Heart left ventricle (tissue), 16 donors: ENCODE measurements at regions not wholly inside any gene's neighbourhood (a gene's known extent, or its start where the extent isn't known, plus 50 kb on each side); places are given as distances from the start of the nearest gene placed in this dataset.

Source experiments
- ATAC-seq, 4 donors: fragments of 200-7000 bp; cut with Tn5 transposase; one replicate each; pipeline ENCODE4 v1.9.1; 2020 to 2022; ENCODE audit warnings: moderate library complexity in 4 of 4, mild to moderate bottlenecking in 3 of 4, moderate number of reproducible peaks in 1 of 4
- DNase-seq, 5 donors: peaks; one replicate each; pipeline ENCODE4 v3.0.0-alpha.2; 2020
- H3K27ac ChIP-seq, 12 donors: fragments of 200-600 bp; sonication (generic) in 4 of 12; one replicate each; pipeline versions ENCODE4 v1.5.0 to v1.8.0; 2016 to 2022; ENCODE audit warnings: mild to moderate bottlenecking in 2 of 12
- H3K27me3 ChIP-seq, 9 donors: fragments of 200-600 bp; sonication (generic) in 2 of 9; one replicate each; pipeline versions ENCODE4 v1.5.1 to v1.8.0; 2016 to 2022; ENCODE audit warnings: mild to moderate bottlenecking in 3 of 9
- H3K36me3 ChIP-seq, 9 donors: fragments of 200-600 bp; sonication (generic) in 2 of 9; one replicate each; pipeline versions ENCODE4 v1.5.0 to v1.8.0; 2018 to 2022; ENCODE audit warnings: mild to moderate bottlenecking in 2 of 9
- H3K4me1 ChIP-seq, 12 donors: fragments of 200-600 bp; sonication (generic) in 4 of 12; one replicate each; pipeline versions ENCODE4 v1.5.0 to v1.8.0; 2016 to 2022; ENCODE audit warnings: mild to moderate bottlenecking in 3 of 12
- H3K4me3 ChIP-seq, 12 donors: fragments of 200-600 bp; sonication (generic) in 4 of 12; one replicate each; pipeline versions ENCODE4 v1.5.0 to v1.8.0; 2017 to 2022; ENCODE audit warnings: mild to moderate bottlenecking in 9 of 12, moderate library complexity in 4 of 12
- H3K9me3 ChIP-seq, 12 donors: fragments of 200-600 bp; sonication (generic) in 4 of 12; one replicate each; pipeline versions ENCODE4 v1.5.0 to v1.8.0; 2016 to 2022; ENCODE audit warnings: mild to moderate bottlenecking in 1 of 12
- CTCF ChIP-seq, 12 donors: fragments of 200-600 bp; sonication (generic) in 4 of 12; IDR thresholded peaks; one replicate each; pipeline versions ENCODE4 v1.5.0 to v1.8.0; 2018 to 2022; ENCODE audit warnings: antibody characterized with exemption in 12 of 12, mild to moderate bottlenecking in 5 of 12
- POLR2A ChIP-seq, 2 donors: fragments of 450-650 bp; IDR thresholded peaks; one replicate each; pipeline ENCODE4 v1.6.1; 2017; ENCODE audit warnings: antibody characterized with exemption in 2 of 2, mild to moderate bottlenecking in 2 of 2, moderate library complexity in 2 of 2
- WGBS, 4 donors: extraction: QIAGEN DNeasy Blood & Tissue Kit in 2 of 4; methylation state at CpG; one replicate each; pipeline versions ENCODE4 v1.1.5 to v1.1.7; 2013 to 2018; 5-methylcytosine and 5-hydroxymethylcytosine counted together
- intact Hi-C, 10 donors: fragments of 100-400 bp; cut with DNase I; formaldehyde crosslinking; loops; one replicate each; pipeline versions ENCODE4 v1.11.1 to v1.14.2; 2022
- donor health status: ischemic (EF 13 %, LVEDD 7.1; RV severe dilation, severe dysfunction).
- donor health status: healthy with polysubstance abuse.
- donor health status: DM: no; HTN: yes; CAD: no.
- donor health status: DM: no; HTN: no; CAD: no.
- donor health status: ischemic (EF 25% LVEDD 6.9; RV normal size, moderate dysfunction).
- donor health status: ischemic (EF 25% LVEDD 5.7; RV mildly dilated, moderate dysfunction).
- donor health status: healthy.
- donor health status: DM: yes; HTN: yes; CAD: no.
- donor health status: ischemic (EF 35%, LVEDD 5.7; RV mildly dilated, moderate dysfunction).
- donor health status: nonischemic (EF 11% LVEDD 7.7; RV severe dilation, severe dysfunction).
- donor health status: DM: yes; HTN: yes; CAD: no.
- donor health status: PGD.
- donor health status: ischemic (EF 29% LVEDD 5.4; RV normal size, mild dysfunction).
- donor health status: nonischemic (EF 23%, LVEDD 6.1; RV moderate dilation, normal function).

- Histone ChIP-seq H3K9me3 (no peaks in the 10 kb centered on the region), H3K27me3 (peaks cover 0 to 8% (median 0%) of the 10 kb centered on the region in 9 donors), H3K36me3 (no peaks in the 10 kb centered on the region), H3K27ac (no peak overlapping the region), H3K4me3 (no peak overlapping the region), H3K4me1 (no peaks in the 10 kb centered on the region)
- DNase-seq (no peak), ATAC-seq (no peak)
- intact Hi-C loops, result no loop called here
- no peak for TF ChIP-seq POLR2A (IDR thresholded peaks at IDR 0.05)
- TF ChIP-seq CTCF (IDR thresholded peaks at IDR 0.05), result no peak
- 27 to 47% (median 35%) methylated on average over 4 of the region's 4 CpGs for WGBS, 4 donors
Observed at GRCh38 chr1:218217040-218217439, 68.1 kb upstream of the RRP15 start.

GRCh38 chr1:218219460-218219859 lies 65.6 kb upstream of the RRP15 start:
- H3K27me3 ChIP-seq, result peaks cover 0 to 8% (median 0%) of the 10 kb centered on the region in 9 donors
- intact Hi-C loops, result no loop called here
- TF ChIP-seq POLR2A (IDR thresholded peaks at IDR 0.05), result no peak
- TF ChIP-seq CTCF (IDR thresholded peaks at IDR 0.05), result no peak
- no peaks in the 10 kb centered on the region for H3K36me3 ChIP-seq
- ATAC-seq (no peak), DNase-seq (no peak)
- WGBS, 4 donors, result 64 to 78% (median 69%) methylated on average over 2 of the region's 2 CpGs
- H3K4me1 ChIP-seq, result no peaks in the 10 kb centered on the region
- no peak overlapping the region for H3K27ac ChIP-seq
- H3K9me3 ChIP-seq, result no peaks in the 10 kb centered on the region
- no peak overlapping the region for H3K4me3 ChIP-seq

GRCh38 chr1:218224101-218224500 lies 61.0 kb upstream of the RRP15 start:
- Histone ChIP-seq H3K27me3 (no peaks in the 10 kb centered on the region), H3K4me3 (no peak overlapping the region), H3K36me3 (no peaks in the 10 kb centered on the region), H3K27ac (no peak overlapping the region), H3K4me1 (no peaks in the 10 kb centered on the region), H3K9me3 (no peaks in the 10 kb centered on the region)
- intact Hi-C loops, result no loop called here
- TF ChIP-seq POLR2A (IDR thresholded peaks at IDR 0.05), result no peak
- TF ChIP-seq CTCF (IDR thresholded peaks at IDR 0.05), result no peak
- DNase-seq, result no peak
- no peak for ATAC-seq
- WGBS, 4 donors, result 47 to 81% (median 56%) methylated on average over 1 of the region's 1 CpG

- Histone ChIP-seq H3K36me3 (no peaks in the 10 kb centered on the region), H3K4me1 (no peaks in the 10 kb centered on the region), H3K27me3 (no peaks in the 10 kb centered on the region), H3K4me3 (no peak overlapping the region), H3K27ac (no peak overlapping the region), H3K9me3 (no peaks in the 10 kb centered on the region)
- DNase-seq, result no peak
- intact Hi-C loops, result no loop called here
- no peak for TF ChIP-seq CTCF (IDR thresholded peaks at IDR 0.05)
- no peak for TF ChIP-seq POLR2A (IDR thresholded peaks at IDR 0.05)
- 81 to 89% (median 84%) methylated on average over 5 of the region's 5 CpGs for WGBS, 4 donors
- ATAC-seq, result no peak
Observed at GRCh38 chr1:218226005-218226404, 59.1 kb upstream of the RRP15 start.
